Tibial nerve (tissue), 4 donors: ENCODE measurements at regions not wholly inside any gene's neighbourhood (a gene's known extent, or its start where the extent isn't known, plus 50 kb on each side); places are given as distances from the start of the nearest gene placed in this dataset.

ENCODE experiments used
- CTCF ChIP-seq, 5 experiments: fragments of 200-600 bp in 3 of 5; fragments of 450-650 bp in 2 of 5; sonication (generic) in 3 of 5; IDR thresholded peaks; one replicate each; pipeline ENCODE4 v1.5.1; 2016 to 2019; ENCODE audit warnings: antibody characterized with exemption in 5 of 5, mild to moderate bottlenecking in 3 of 5, moderate library complexity in 2 of 5
- EP300 ChIP-seq, 2 donors: sonication (generic); formaldehyde crosslinking; IDR thresholded peaks; one replicate each; pipeline ENCODE4 v1.6.1; 2017; ENCODE audit warnings: antibody characterized with exemption in 2 of 2, mild to moderate bottlenecking in 1 of 2
- POLR2A ChIP-seq, 2 donors: fragments of 450-650 bp; IDR thresholded peaks; one replicate each; pipeline ENCODE4 v1.6.1; 2017; ENCODE audit warnings: antibody characterized with exemption in 2 of 2, mild to moderate bottlenecking in 2 of 2, moderate library complexity in 2 of 2

GRCh38 chr12:90321369-90321768 lies 612.7 kb upstream of the ATP2B1 start:
- TF ChIP-seq CTCF (IDR thresholded peaks at IDR 0.05): no peak
- TF ChIP-seq POLR2A (IDR thresholded peaks at IDR 0.05): no peak
- no peak for TF ChIP-seq EP300 (IDR thresholded peaks at IDR 0.05)
